CMK (cell line): ENCODE measurements at regions not wholly inside any gene's neighbourhood (a gene's known extent, or its start where the extent isn't known, plus 50 kb on each side); places are given as distances from the start of the nearest gene placed in this dataset.

ENCODE experiments used
- DNase-seq: peaks from one replicate; pipeline ENCODE4 v3.0.0-alpha.2; 2010; ENCODE audit warnings: low read depth

DNA sequence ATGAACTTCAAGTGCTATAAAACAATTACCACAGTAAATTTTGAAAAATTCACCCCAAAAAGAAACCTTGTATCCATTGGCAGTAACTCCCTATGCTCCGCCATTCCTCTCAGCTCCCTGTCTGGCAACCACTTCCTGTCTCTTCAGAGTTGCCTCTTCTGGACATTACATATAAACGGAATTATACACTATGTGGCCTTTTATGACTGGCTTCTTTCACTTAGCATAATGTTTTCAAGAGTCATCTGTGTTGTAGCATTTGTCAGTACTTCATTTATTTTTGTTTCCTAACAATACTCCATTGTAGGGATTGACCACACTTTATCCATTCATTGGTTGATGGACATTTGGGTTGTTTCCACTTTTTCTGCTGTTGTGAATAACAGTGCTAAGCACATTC lies 50.1 kb downstream of the CEP43 start:
- DNase-seq, result no peak

DNA sequence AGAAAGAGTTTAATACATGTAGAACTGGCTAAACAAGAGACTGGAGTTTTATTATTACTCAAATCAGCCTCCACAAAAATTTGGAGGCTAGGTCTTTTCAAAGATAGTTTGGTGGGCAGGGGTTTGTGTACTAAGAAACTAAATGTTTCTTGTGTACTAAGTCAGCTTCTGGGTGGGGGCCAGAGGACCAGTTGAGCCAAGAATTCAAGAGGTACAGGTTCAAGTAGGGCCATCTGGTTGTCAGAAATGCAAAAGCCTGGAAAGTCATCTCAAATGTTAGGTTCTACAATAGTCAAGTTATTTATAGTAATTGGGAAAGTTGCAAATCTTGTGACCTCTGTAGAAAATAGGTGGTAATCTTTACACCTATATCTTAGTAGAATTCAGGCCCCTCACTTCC lies 51.7 kb downstream of the CEP43 start:
- DNase-seq, result no peak

DNA sequence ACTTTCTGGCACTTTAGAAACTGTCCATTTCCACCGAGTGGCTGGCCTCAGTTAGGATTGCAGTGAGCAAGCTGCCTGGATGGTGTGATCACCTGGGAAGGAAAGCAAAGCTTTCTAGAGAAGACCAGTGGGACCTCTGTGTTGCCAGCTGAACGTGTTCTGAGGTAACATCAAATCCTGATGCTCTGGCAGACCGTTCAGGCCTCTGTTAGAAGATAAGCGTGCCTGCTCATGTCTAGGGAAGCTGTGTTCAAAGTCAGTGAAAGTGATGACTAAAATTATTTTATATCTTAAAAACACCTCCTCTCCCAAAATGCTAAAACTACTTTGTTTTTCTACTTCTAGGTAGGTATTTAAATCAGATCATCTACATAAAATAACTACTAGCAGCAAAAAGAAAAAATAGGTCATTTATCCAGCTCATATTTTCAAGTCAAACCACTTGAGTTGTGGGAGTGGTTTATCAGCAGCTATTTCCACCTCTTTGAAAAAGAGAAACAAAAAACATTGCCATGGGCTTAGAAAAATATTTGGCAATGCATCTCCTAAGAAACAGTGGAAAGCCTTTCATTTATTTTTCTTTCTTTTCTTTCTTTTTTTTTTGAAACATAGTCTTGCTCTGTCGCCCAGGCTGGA lies 54.8 kb downstream of the CEP43 start:
- DNase-seq, result no peak

DNA sequence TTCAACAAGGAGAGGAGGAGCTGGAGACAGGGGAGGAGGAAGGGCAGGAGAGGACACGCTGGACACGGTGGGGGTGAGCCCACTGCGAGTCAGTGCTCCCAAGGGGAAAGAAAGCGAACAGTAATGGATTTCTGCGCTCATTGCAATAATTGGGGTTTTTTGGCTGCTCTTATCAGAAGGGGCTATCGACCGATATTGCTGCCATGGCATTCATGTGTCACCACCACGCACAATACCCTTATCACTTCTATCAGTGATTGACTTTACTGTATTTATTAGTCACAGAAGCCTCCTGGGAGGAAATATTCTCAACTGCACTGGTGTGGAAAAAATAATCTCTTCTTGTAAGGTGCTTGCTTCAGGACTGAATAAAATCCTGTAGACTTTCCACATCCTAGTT lies 55.8 kb downstream of the CEP43 start:
- DNase-seq, result no peak

DNA sequence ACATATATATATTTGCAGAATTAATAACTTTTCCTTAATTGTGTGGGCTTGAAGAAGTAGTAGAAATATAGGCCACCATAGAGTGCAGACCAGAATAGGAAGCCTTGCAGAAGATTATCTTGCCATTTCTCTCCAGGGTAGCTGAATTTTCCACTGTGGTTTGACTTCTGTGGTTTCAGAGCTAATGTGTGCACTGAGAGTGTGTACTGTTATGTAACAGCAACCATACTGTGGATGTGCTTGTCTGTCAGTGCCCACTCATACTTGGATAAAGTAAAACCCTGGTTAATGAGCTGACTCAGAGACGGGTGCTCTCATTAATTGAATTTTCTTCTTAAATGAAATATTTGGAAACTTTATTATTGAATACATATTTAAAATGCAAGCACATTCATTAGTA lies 57.2 kb downstream of the CEP43 start:
- DNase-seq, result peak; percentile 8

DNA sequence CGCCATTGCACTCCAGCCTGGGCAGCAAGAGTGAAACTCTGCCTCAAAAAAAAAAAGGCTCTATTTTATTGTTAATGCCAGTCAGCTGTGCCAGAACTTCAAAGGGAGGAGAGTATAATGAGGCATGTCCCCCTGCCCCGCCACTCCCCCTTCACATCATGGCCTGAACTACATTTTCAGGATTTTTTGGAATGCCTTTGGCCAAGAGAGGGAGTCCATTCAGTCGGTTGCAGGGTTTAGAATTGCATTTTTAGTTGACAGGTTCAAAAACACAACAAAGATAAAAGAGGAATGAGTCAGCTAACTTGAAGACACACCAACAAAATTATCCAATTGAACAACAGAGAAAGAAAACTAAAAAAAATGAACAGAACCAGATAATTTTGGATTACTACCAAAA lies 59.1 kb downstream of the CEP43 start:
- DNase-seq, result no peak
